ENCODE measurements at regions not wholly inside any gene's neighbourhood (a gene's known extent, or its start where the extent isn't known, plus 50 kb on each side); places are given as distances from the start of the nearest gene placed in this dataset.

DNA sequence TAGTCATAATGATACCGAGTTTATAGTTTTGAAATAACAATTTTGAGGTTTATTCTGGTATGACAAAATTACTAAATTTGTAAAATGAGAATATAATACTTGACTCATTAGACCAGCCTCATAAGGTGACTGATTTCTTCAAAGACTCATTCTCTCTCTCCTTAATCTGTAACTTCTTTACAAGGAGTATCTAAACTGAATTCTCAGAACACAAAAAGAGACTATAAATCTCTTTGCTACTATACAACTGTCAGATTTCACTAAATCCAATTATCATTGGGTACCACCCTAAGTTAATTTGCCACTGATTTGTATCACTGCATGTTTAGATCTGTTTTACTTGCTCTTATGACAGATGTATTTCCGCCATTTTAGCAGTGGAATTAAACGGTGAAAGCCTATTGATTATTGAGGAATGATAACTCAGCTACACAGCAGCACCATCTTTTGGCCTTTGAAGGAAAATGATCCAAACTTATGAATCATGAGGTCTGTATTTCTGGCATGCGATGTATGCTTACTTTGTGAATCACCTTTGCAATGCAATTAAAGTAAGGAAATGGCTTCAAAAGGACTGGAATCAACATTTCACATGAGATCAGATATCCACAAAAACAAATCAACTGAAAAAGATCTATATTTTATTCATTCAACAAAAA lies 161.2 kb downstream of the RERGL start:
- H3K9me2 ChIP-seq: no peaks in the 10 kb centered on the region
- no peak for TF ChIP-seq YY1 (IDR thresholded peaks at IDR 0.05; ENCODE audit: low read depth)
- TF ChIP-seq, protein P1, sequence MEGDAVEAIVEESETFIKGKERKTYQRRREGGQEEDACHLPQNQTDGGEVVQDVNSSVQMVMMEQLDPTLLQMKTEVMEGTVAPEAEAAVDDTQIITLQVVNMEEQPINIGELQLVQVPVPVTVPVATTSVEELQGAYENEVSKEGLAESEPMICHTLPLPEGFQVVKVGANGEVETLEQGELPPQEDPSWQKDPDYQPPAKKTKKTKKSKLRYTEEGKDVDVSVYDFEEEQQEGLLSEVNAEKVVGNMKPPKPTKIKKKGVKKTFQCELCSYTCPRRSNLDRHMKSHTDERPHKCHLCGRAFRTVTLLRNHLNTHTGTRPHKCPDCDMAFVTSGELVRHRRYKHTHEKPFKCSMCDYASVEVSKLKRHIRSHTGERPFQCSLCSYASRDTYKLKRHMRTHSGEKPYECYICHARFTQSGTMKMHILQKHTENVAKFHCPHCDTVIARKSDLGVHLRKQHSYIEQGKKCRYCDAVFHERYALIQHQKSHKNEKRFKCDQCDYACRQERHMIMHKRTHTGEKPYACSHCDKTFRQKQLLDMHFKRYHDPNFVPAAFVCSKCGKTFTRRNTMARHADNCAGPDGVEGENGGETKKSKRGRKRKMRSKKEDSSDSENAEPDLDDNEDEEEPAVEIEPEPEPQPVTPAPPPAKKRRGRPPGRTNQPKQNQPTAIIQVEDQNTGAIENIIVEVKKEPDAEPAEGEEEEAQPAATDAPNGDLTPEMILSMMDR (IDR thresholded peaks at IDR 0.05): peak; percentile 48
- TF ChIP-seq JUND (IDR thresholded peaks at IDR 0.05): peak; percentile 24
- TF ChIP-seq TAF1 (IDR thresholded peaks at IDR 0.05; ENCODE audit: borderline replicate concordance, low read depth, low read length): no peak
- TF ChIP-seq FOSL2 (IDR thresholded peaks at IDR 0.05; ENCODE audit: borderline replicate concordance, low read depth): peak; percentile 70
- H4K20me1 ChIP-seq (ENCODE audit: insufficient read depth): no peaks in the 10 kb centered on the region
- no peak overlapping the region for H3K4me3 ChIP-seq (ENCODE audit: low read depth in 2 of 2, low read length in 1 of 2)
- no peaks in the 10 kb centered on the region for H3K79me2 ChIP-seq (ENCODE audit: insufficient read depth)
- peaks cover 0 to 5% of the 10 kb centered on the region in 2 experiments; a peak in 1 of 4 replicates for H3K4me1 ChIP-seq (ENCODE audit: control insufficient read depth in 1 of 2, insufficient read depth in 2 of 2, low read depth in 1 of 2, low read length in 1 of 2)
- peak overlapping the region in 1 of 2 experiments; percentile 15; a peak in 1 of 4 replicates for H3K27ac ChIP-seq (ENCODE audit: low read depth in 2 of 2, low read length in 1 of 2)
- H3K27me3 ChIP-seq (ENCODE audit: insufficient read depth): no peaks in the 10 kb centered on the region
- peaks cover 8% of the 10 kb centered on the region for H3F3A ChIP-seq (replicated peaks; ENCODE audit: insufficient read depth)
- ChIA-PET POLR2A (no interaction called here), CTCF (interaction anchor here (0.7 kb wide), 1 partner anchor 287 kb away, joined by 3 read pairs; no protein-coding TSS in a partner anchor)
- 0% methylated on average over 4 of the region's 4 CpGs for WGBS (ENCODE audit: low lambda C conversion rate)
- peak overlapping the region; percentile 34; the same call in 1 of the 2 replicates for H3K4me2 ChIP-seq
- DNase-seq: no peak
- peak overlapping the region; percentile 57 for H2AFZ ChIP-seq (ENCODE audit: low read depth)
- H3K9me3 ChIP-seq: no peaks in the 10 kb centered on the region
- H3K9ac ChIP-seq: no peak overlapping the region
- H3K36me3 ChIP-seq (replicated peaks in 1 of 2; ENCODE audit: control insufficient read depth in 1 of 2, insufficient read depth in 2 of 2, low read length in 1 of 2): no peaks in the 10 kb centered on the region

DNA sequence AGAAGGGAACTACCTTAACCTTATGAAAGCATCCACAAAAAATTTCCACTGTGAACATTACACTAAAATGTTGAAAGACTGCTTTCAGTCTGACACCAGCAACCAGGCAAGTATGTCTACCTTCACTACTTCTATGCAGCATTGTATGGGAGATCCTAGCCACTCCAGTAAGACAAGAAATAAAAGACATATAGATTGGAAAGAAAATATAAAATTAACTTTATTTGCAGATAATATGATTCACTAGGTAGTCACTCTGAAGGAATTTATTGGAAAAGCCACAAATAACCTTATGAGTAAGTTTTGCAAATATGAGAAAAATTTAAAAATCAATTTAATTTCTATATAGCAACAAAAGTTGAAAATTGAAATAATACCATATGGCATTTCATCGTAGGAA lies 172.0 kb downstream of the RERGL start:
- CTCF ChIA-PET: no interaction called here
- WGBS (ENCODE audit: low lambda C conversion rate): 40% methylated on average over 1 of the region's 1 CpG

More for the DNA sequence above, 172.0 kb downstream of the RERGL start:
- H3K9me3 ChIP-seq: no peaks in the 10 kb centered on the region
- DNase-seq: no peak
- no peak overlapping the region for H3K9ac ChIP-seq
- H3K79me2 ChIP-seq (ENCODE audit: insufficient read depth): no peaks in the 10 kb centered on the region
- no peaks in the 10 kb centered on the region for H3K36me3 ChIP-seq (replicated peaks in 1 of 2; ENCODE audit: control insufficient read depth in 1 of 2, insufficient read depth in 2 of 2, low read length in 1 of 2)
- H3K9me2 ChIP-seq: peaks cover 4% of the 10 kb centered on the region; the same call in 1 of the 2 replicates
- no peak overlapping the region for H2AFZ ChIP-seq (ENCODE audit: low read depth)
- no peaks in the 10 kb centered on the region for H3K4me1 ChIP-seq (ENCODE audit: control insufficient read depth in 1 of 2, insufficient read depth in 2 of 2, low read depth in 1 of 2, low read length in 1 of 2)
- H3K4me3 ChIP-seq (ENCODE audit: low read depth in 2 of 2, low read length in 1 of 2): no peak overlapping the region
- no peak overlapping the region for H3K4me2 ChIP-seq
- TF ChIP-seq RAD21 (IDR thresholded peaks at IDR 0.05; ENCODE audit: low read length) (no peak), NFIC (IDR thresholded peaks at IDR 0.05; ENCODE audit: borderline replicate concordance) (no peak), SIN3A (IDR thresholded peaks at IDR 0.05; ENCODE audit: borderline replicate concordance, low read depth, low read length) (no peak), RXRA (IDR thresholded peaks at IDR 0.05; ENCODE audit: borderline replicate concordance, low read depth) (no peak), TAF1 (IDR thresholded peaks at IDR 0.05; ENCODE audit: borderline replicate concordance, low read depth, low read length) (no peak), YY1 (IDR thresholded peaks at IDR 0.05; ENCODE audit: low read depth) (no peak), TEAD4 (IDR thresholded peaks at IDR 0.05; ENCODE audit: borderline replicate concordance, insufficient read depth) (no peak), FOXM1 (IDR thresholded peaks at IDR 0.05; ENCODE audit: low read depth) (no peak)
- TF ChIP-seq, protein P1 (IDR thresholded peaks at IDR 0.05): no peak
- TF ChIP-seq, protein P2, sequence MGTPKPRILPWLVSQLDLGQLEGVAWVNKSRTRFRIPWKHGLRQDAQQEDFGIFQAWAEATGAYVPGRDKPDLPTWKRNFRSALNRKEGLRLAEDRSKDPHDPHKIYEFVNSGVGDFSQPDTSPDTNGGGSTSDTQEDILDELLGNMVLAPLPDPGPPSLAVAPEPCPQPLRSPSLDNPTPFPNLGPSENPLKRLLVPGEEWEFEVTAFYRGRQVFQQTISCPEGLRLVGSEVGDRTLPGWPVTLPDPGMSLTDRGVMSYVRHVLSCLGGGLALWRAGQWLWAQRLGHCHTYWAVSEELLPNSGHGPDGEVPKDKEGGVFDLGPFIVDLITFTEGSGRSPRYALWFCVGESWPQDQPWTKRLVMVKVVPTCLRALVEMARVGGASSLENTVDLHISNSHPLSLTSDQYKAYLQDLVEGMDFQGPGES (IDR thresholded peaks at IDR 0.05; ENCODE audit: low read depth, low read length): no peak
- no peak overlapping the region for H3K27ac ChIP-seq (ENCODE audit: low read depth in 2 of 2, low read length in 1 of 2)
- no peaks in the 10 kb centered on the region for H4K20me1 ChIP-seq (ENCODE audit: insufficient read depth)
- POLR2A ChIA-PET: no interaction called here
- no peaks in the 10 kb centered on the region for H3F3A ChIP-seq (replicated peaks; ENCODE audit: insufficient read depth)
- H3K27me3 ChIP-seq (ENCODE audit: insufficient read depth): no peaks in the 10 kb centered on the region
